ENCODE measurements at regions not wholly inside any gene's neighbourhood (a gene's known extent, or its start where the extent isn't known, plus 50 kb on each side); places are given as distances from the start of the nearest gene placed in this dataset.

GRCh38 chr19:16005925-16006324 lies 57.1 kb downstream of the OR10H4 start:
- TF ChIP-seq, protein P1, sequence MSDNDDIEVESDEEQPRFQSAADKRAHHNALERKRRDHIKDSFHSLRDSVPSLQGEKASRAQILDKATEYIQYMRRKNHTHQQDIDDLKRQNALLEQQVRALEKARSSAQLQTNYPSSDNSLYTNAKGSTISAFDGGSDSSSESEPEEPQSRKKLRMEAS (IDR thresholded peaks at IDR 0.05): no peak
- TF ChIP-seq USF1 (IDR thresholded peaks at IDR 0.05) (no peak), EGR1 (IDR thresholded peaks at IDR 0.05) (no peak), CREB1 (IDR thresholded peaks at IDR 0.05; ENCODE audit: low read depth) (no peak), TEAD4 (IDR thresholded peaks at IDR 0.05) (no peak), YY1 (IDR thresholded peaks at IDR 0.05; ENCODE audit: low read depth) (no peak), TCF12 (IDR thresholded peaks at IDR 0.05; ENCODE audit: low read depth) (no peak), ZBTB7A (IDR thresholded peaks at IDR 0.05; ENCODE audit: low read depth) (no peak), TAF1 (IDR thresholded peaks at IDR 0.05; ENCODE audit: low read depth) (no peak), EP300 (IDR thresholded peaks at IDR 0.05; ENCODE audit: borderline replicate concordance) (no peak), RAD21 (IDR thresholded peaks at IDR 0.05; ENCODE audit: low read depth) (no peak)

DNA sequence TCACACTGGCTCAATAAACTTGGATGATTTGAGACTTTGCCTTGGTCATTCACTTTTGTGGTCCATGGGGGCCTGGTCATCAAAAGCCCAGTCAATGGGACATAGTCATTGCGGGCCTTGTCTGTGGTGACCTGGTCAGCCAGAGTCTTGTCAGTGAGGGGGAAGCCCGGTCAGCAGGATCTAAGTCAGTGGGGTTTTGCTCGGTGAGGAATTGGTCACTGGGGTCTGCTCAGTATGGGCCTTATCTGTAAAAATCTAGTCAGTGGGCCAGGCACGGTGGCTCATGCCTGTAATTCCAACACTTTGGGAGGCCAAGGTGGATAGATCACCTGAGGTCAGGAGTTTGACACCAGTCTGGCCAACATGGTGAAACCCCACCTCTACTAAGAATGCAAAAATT lies 63.7 kb upstream of the TPM4 start:
- TF ChIP-seq EGR1 (IDR thresholded peaks at IDR 0.05) (no peak), CEBPB (IDR thresholded peaks at IDR 0.05) (no peak), TEAD4 (IDR thresholded peaks at IDR 0.05) (no peak), FOXM1 (IDR thresholded peaks at IDR 0.05; ENCODE audit: borderline replicate concordance, low read depth) (no peak), NFIC (IDR thresholded peaks at IDR 0.05) (no peak), YY1 (IDR thresholded peaks at IDR 0.05; ENCODE audit: low read depth) (no peak), TCF12 (IDR thresholded peaks at IDR 0.05; ENCODE audit: low read depth) (no peak), USF1 (IDR thresholded peaks at IDR 0.05) (no peak), RAD21 (IDR thresholded peaks at IDR 0.05; ENCODE audit: low read depth) (no peak), REST (IDR thresholded peaks at IDR 0.05; ENCODE audit: low read depth) (no peak), CREB1 (IDR thresholded peaks at IDR 0.05; ENCODE audit: low read depth) (no peak), EP300 (IDR thresholded peaks at IDR 0.05; ENCODE audit: borderline replicate concordance) (no peak), TAF1 (IDR thresholded peaks at IDR 0.05; ENCODE audit: low read depth) (no peak)
- TF ChIP-seq, protein P1 (IDR thresholded peaks at IDR 0.05): no peak

DNA sequence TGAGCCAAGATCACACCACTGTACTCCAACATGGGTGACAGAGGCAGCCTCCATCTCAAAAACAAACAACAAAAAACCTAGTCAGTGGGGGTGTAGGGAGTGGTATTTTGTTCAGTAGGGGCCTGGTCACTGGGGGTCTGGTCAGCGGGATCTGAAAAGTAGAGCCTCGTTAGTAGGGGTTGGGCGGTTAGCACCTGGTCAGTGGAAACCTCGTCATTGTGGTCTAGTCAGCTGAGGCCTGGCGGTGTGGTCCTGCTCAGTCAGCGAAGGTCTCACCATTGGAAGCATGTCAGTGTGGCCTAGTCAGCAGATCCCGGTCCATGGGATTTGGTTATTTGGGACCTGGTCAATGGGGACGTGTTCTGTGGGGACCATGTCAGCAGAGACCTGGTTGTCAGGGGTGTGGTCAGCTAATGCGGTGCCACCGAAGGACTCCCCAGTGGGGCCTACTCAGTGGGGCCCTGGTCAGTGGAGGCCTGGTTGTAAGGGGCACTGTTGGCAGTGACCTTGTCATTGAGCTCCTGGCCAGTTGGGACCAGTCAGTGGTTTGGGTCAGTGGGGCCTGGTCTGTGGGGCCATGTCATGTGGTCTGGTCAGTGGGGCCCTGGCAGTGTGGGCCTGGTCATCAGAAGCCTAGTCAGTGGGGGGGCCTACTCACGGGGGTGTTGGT lies 63.0 kb upstream of the TPM4 start:
- no peak for TF ChIP-seq USF1 (IDR thresholded peaks at IDR 0.05)
- TF ChIP-seq CEBPB (IDR thresholded peaks at IDR 0.05): no peak
- TF ChIP-seq ZBTB7A (IDR thresholded peaks at IDR 0.05; ENCODE audit: low read depth): no peak
- no peak for TF ChIP-seq YY1 (IDR thresholded peaks at IDR 0.05; ENCODE audit: low read depth)
- no peak for TF ChIP-seq EP300 (IDR thresholded peaks at IDR 0.05; ENCODE audit: borderline replicate concordance)
- no peak for TF ChIP-seq CREB1 (IDR thresholded peaks at IDR 0.05; ENCODE audit: low read depth)
- TF ChIP-seq EGR1 (IDR thresholded peaks at IDR 0.05): no peak
- TF ChIP-seq, protein P1 (IDR thresholded peaks at IDR 0.05): no peak
- TF ChIP-seq TCF12 (IDR thresholded peaks at IDR 0.05; ENCODE audit: low read depth): no peak
- TF ChIP-seq REST (IDR thresholded peaks at IDR 0.05; ENCODE audit: low read depth): no peak

- TF ChIP-seq, protein P1 (IDR thresholded peaks at IDR 0.05): no peak
- TF ChIP-seq TAF1 (IDR thresholded peaks at IDR 0.05; ENCODE audit: low read depth) (no peak), EP300 (IDR thresholded peaks at IDR 0.05; ENCODE audit: borderline replicate concordance) (no peak), YY1 (IDR thresholded peaks at IDR 0.05; ENCODE audit: low read depth) (no peak), CREB1 (IDR thresholded peaks at IDR 0.05; ENCODE audit: low read depth) (no peak), REST (IDR thresholded peaks at IDR 0.05; ENCODE audit: low read depth) (no peak), TCF12 (IDR thresholded peaks at IDR 0.05; ENCODE audit: low read depth) (no peak), USF1 (IDR thresholded peaks at IDR 0.05) (no peak), ZBTB7A (IDR thresholded peaks at IDR 0.05; ENCODE audit: low read depth) (no peak), FOXM1 (IDR thresholded peaks at IDR 0.05; ENCODE audit: borderline replicate concordance, low read depth) (no peak)
Observed at GRCh38 chr19:16013851-16014840, 62.1 kb upstream of the TPM4 start.
